ENCODE measurements at regions not wholly inside any gene's neighbourhood (a gene's known extent, or its start where the extent isn't known, plus 50 kb on each side); places are given as distances from the start of the nearest gene placed in this dataset.

DNA sequence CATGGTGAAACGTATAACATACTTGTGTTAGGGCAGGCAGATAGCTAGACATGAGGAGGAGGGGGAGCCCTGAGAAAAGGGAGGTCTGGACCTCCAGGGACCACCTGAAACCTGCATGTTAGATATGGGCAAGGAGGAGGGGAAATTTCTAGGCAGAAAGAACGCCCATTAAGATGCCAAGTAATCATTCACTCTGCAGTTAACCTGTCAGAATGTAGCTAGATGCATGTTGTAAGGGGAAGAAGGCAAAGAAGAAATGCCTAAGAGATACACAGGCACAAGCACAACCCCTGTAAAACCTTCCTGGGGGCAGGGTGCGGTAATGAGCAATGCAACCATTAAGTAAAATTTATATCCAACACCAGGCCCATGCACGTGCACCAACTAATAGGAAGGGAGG is 1055.3 kb upstream of the SPRY2 start:
- TF ChIP-seq, protein P1, sequence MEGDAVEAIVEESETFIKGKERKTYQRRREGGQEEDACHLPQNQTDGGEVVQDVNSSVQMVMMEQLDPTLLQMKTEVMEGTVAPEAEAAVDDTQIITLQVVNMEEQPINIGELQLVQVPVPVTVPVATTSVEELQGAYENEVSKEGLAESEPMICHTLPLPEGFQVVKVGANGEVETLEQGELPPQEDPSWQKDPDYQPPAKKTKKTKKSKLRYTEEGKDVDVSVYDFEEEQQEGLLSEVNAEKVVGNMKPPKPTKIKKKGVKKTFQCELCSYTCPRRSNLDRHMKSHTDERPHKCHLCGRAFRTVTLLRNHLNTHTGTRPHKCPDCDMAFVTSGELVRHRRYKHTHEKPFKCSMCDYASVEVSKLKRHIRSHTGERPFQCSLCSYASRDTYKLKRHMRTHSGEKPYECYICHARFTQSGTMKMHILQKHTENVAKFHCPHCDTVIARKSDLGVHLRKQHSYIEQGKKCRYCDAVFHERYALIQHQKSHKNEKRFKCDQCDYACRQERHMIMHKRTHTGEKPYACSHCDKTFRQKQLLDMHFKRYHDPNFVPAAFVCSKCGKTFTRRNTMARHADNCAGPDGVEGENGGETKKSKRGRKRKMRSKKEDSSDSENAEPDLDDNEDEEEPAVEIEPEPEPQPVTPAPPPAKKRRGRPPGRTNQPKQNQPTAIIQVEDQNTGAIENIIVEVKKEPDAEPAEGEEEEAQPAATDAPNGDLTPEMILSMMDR (IDR thresholded peaks at IDR 0.05) = no peak
- TF ChIP-seq POLR2A (IDR thresholded peaks at IDR 0.05) = no peak
